Fibroblast of lung (primary cell): ENCODE measurements at regions not wholly inside any gene's neighbourhood (a gene's known extent, or its start where the extent isn't known, plus 50 kb on each side); places are given as distances from the start of the nearest gene placed in this dataset.

Experiments used
- DNase-seq, 2 donors: peaks; one replicate each; pipeline versions ENCODE4 v3.0.0 to v3.0.0-alpha.2; 2010; ENCODE audit warnings: low read depth in 2 of 2
- H2AFZ ChIP-seq: 2 replicates; pipeline ENCODE4 v1.5.1; 2012; ENCODE audit warnings: low read length, control low read depth, inconsistent platforms
- H3K27ac ChIP-seq: 2 replicates; pipeline ENCODE4 v1.5.1; 2011; ENCODE audit warnings: low read length, control low read depth; ENCODE audit not compliant: insufficient read depth
- H3K27me3 ChIP-seq: 2 replicates; pipeline ENCODE4 v1.5.1; 2011; ENCODE audit warnings: mild to moderate bottlenecking, low read length; ENCODE audit not compliant: control insufficient read depth, insufficient read depth
- H3K36me3 ChIP-seq: 2 replicates; pipeline ENCODE4 v1.5.1; 2011; ENCODE audit warnings: low read length; ENCODE audit not compliant: control insufficient read depth, insufficient read depth
- H3K4me1 ChIP-seq: 2 replicates; pipeline ENCODE4 v1.5.1; 2011; ENCODE audit warnings: low read length; ENCODE audit not compliant: control insufficient read depth, insufficient read depth; ENCODE audit errors: extremely low read depth
- H3K4me2 ChIP-seq: 2 replicates; pipeline ENCODE4 v1.5.1; 2011; ENCODE audit warnings: low read length, control low read depth; ENCODE audit not compliant: insufficient read depth; ENCODE audit errors: extremely low read depth
- H3K4me3 ChIP-seq, 4 experiments: fragments of 200-600 bp in 1 of 4; sonication (generic) in 1 of 4; replicated peaks in 1 of 4; 2 replicates each; pipeline ENCODE4 v1.5.1; 2011 to 2016; ENCODE audit warnings: low read length in 4 of 4, low read depth in 3 of 4, mild to moderate bottlenecking in 3 of 4, control low read depth in 2 of 4, inconsistent platforms in 1 of 4, mixed read lengths in 1 of 4; ENCODE audit not compliant: insufficient read depth in 1 of 4; ENCODE audit errors: control extremely low read depth in 1 of 4
- H3K79me2 ChIP-seq: 2 replicates; pipeline ENCODE4 v1.5.1; 2012; ENCODE audit warnings: mild to moderate bottlenecking, low read length, inconsistent platforms; ENCODE audit not compliant: control insufficient read depth, insufficient read depth
- H3K9ac ChIP-seq: 2 replicates; pipeline ENCODE4 v1.5.1; 2011; ENCODE audit warnings: mild to moderate bottlenecking, low read length, control low read depth; ENCODE audit not compliant: insufficient read depth
- H3K9me3 ChIP-seq: 2 replicates; pipeline ENCODE4 v1.5.1; 2012; ENCODE audit warnings: low read depth, low read length; ENCODE audit not compliant: control insufficient read depth, insufficient read depth
- H4K20me1 ChIP-seq: 2 replicates; pipeline ENCODE4 v1.5.1; 2011; ENCODE audit warnings: low read length; ENCODE audit not compliant: control insufficient read depth, insufficient read depth; ENCODE audit errors: extremely low read depth
- EZH2 ChIP-seq: IDR thresholded peaks from 2 replicates; pipeline ENCODE4 v1.5.1; 2012; ENCODE audit warnings: low read length, control low read depth, mild to moderate bottlenecking; ENCODE audit errors: missing control alignments
- TF ChIP-seq, protein P1 (sequence below), 2 donors: IDR thresholded peaks in 1 of 2; conservative IDR thresholded peaks in 1 of 2; 1 replicate in 1 of 2; 2 replicates in 1 of 2; pipeline ENCODE4 v1.5.1; 2011 to 2012; ENCODE audit warnings: low read length in 2 of 2, control low read depth in 1 of 2, inconsistent platforms in 1 of 2, low read depth in 1 of 2, mild to moderate bottlenecking in 1 of 2

DNA sequence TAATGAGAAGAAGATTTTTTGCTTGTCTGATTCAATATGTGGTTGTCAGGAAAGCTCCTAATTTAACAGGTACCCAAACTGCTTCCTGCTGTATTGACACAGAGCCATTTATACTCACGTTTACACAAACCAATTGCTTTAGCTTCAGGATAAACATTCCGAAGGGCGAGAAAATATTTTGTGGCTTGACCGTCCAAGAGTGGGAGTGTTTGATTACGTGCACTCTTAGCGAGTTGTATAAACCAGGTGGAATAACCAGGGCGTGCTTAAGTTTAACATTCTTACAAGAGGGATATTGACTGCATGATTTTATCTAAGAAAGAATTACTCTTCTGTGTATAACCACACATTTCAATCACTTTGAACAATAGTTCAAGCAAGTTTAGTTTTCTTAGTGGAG is 278.7 kb upstream of the TYRP1 start:
- TF ChIP-seq, protein P1, sequence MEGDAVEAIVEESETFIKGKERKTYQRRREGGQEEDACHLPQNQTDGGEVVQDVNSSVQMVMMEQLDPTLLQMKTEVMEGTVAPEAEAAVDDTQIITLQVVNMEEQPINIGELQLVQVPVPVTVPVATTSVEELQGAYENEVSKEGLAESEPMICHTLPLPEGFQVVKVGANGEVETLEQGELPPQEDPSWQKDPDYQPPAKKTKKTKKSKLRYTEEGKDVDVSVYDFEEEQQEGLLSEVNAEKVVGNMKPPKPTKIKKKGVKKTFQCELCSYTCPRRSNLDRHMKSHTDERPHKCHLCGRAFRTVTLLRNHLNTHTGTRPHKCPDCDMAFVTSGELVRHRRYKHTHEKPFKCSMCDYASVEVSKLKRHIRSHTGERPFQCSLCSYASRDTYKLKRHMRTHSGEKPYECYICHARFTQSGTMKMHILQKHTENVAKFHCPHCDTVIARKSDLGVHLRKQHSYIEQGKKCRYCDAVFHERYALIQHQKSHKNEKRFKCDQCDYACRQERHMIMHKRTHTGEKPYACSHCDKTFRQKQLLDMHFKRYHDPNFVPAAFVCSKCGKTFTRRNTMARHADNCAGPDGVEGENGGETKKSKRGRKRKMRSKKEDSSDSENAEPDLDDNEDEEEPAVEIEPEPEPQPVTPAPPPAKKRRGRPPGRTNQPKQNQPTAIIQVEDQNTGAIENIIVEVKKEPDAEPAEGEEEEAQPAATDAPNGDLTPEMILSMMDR (conservative IDR thresholded peaks at IDR 0.05 in 1 of 2, IDR thresholded peaks at IDR 0.05 in 1 of 2; ENCODE audit: low read depth in 1 of 2, low read length in 2 of 2): no peak
- no peak for TF ChIP-seq EZH2

DNA sequence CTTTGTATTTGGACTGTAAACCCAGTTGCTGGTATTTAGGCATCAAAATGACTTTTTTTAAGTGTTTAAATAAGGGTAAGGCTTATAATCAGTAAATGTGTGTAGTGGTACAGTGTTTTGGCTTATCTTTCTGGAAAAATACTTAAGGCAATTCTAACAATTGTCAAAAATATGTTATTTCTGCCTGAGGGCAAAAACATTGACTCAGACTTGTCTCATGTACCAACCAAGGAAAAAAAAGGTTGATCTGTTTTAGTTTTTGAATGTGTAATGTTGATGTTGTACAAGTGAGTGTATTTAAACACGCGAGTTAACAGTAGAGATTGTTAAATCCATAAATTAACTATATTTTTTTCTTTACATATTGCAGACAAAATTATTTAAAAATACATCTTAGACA is 277.8 kb upstream of the TYRP1 start:
- H3K9ac ChIP-seq: no peak overlapping the region
- no peak overlapping the region for H3K4me2 ChIP-seq
- no peaks in the 10 kb centered on the region for H3K9me3 ChIP-seq
- no peak overlapping the region for H3K27ac ChIP-seq
- no peaks in the 10 kb centered on the region for H3K27me3 ChIP-seq
- H3K4me1 ChIP-seq: no peaks in the 10 kb centered on the region
- H3K4me3 ChIP-seq: no peak overlapping the region
- H3K36me3 ChIP-seq: no peaks in the 10 kb centered on the region
- no peak for DNase-seq
- no peak for TF ChIP-seq EZH2
- TF ChIP-seq, protein P1 (conservative IDR thresholded peaks at IDR 0.05 in 1 of 2, IDR thresholded peaks at IDR 0.05 in 1 of 2; ENCODE audit: low read depth in 1 of 2, low read length in 2 of 2): no peak
- no peak overlapping the region for H2AFZ ChIP-seq
- H4K20me1 ChIP-seq: no peaks in the 10 kb centered on the region
- H3K79me2 ChIP-seq: no peaks in the 10 kb centered on the region

More for the DNA sequence above, 278.7 kb upstream of the TYRP1 start:
- Histone ChIP-seq H3K4me1 (no peaks in the 10 kb centered on the region), H3K79me2 (no peaks in the 10 kb centered on the region), H3K9ac (no peak overlapping the region), H3K27me3 (no peaks in the 10 kb centered on the region), H3K27ac (no peak overlapping the region), H3K36me3 (no peaks in the 10 kb centered on the region), H3K4me2 (no peak overlapping the region), H3K9me3 (no peaks in the 10 kb centered on the region), H4K20me1 (no peaks in the 10 kb centered on the region), H2AFZ (no peak overlapping the region), H3K4me3 (no peak overlapping the region)
- no peak for DNase-seq

DNA sequence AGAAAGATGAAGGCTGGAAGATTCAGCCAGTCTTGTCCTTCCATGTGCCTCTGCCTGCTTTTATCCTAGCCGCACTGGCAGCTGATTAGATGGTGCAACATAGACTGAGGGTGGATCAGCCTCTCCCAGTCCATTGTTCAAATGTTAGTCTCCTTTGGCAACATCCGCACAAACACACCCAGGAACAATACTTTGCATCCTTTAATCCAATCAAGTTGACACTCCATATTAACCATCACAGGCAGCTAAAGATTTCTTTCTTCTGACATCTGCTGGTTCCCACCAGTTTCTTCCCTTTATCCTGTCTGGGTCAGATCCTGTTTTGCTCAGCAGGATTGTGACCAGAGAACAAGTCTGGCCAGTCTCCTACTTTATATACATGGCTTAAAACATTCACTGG is 276.5 kb upstream of the TYRP1 start:
- no peaks in the 10 kb centered on the region for H3K4me1 ChIP-seq
- TF ChIP-seq EZH2: no peak
- TF ChIP-seq, protein P1 (conservative IDR thresholded peaks at IDR 0.05 in 1 of 2, IDR thresholded peaks at IDR 0.05 in 1 of 2; ENCODE audit: low read depth in 1 of 2, low read length in 2 of 2): no peak
- no peaks in the 10 kb centered on the region for H3K79me2 ChIP-seq
- H3K4me2 ChIP-seq: no peak overlapping the region
- H2AFZ ChIP-seq: no peak overlapping the region
- no peaks in the 10 kb centered on the region for H3K36me3 ChIP-seq
- H3K4me3 ChIP-seq: no peak overlapping the region
- H4K20me1 ChIP-seq: no peaks in the 10 kb centered on the region
- H3K9me3 ChIP-seq: no peaks in the 10 kb centered on the region
- H3K9ac ChIP-seq: no peak overlapping the region
- DNase-seq: no peak
- no peaks in the 10 kb centered on the region for H3K27me3 ChIP-seq
- no peak overlapping the region for H3K27ac ChIP-seq
